ENCODE measurements at regions not wholly inside any gene's neighbourhood (a gene's known extent, or its start where the extent isn't known, plus 50 kb on each side); places are given as distances from the start of the nearest gene placed in this dataset.

GRCh38 chr6:1088492-1089001 is 223.4 kb upstream of the FOXQ1 start:
- DNase-seq (ENCODE audit: low read depth in 2 of 2): no peak

GRCh38 chr6:1087154-1087843 is 224.6 kb upstream of the FOXQ1 start:
- no peak for DNase-seq (ENCODE audit: low read depth in 2 of 2)

- no peak for DNase-seq (ENCODE audit: low read depth in 2 of 2)
Measured at GRCh38 chr6:1086446-1087153, 225.3 kb upstream of the FOXQ1 start.

- DNase-seq (ENCODE audit: low read depth in 2 of 2): no peak
Measured at GRCh38 chr6:1082285-1082935, 229.5 kb upstream of the FOXQ1 start.

GRCh38 chr6:1081551-1082284 is 230.2 kb upstream of the FOXQ1 start:
- no peak for DNase-seq (ENCODE audit: low read depth in 2 of 2)

GRCh38 chr6:1080453-1081337 is 231.2 kb upstream of the FOXQ1 start:
- no peak for DNase-seq (ENCODE audit: low read depth in 2 of 2)

GRCh38 chr6:1079525-1079924 is 232.4 kb upstream of the FOXQ1 start:
- no peak for DNase-seq (ENCODE audit: low read depth in 2 of 2)

- DNase-seq (ENCODE audit: low read depth in 2 of 2): no peak
Measured at GRCh38 chr6:1077478-1078416, 234.2 kb upstream of the FOXQ1 start.

- no peak for DNase-seq (ENCODE audit: low read depth in 2 of 2)
Measured at GRCh38 chr6:1076531-1077459, 235.1 kb upstream of the FOXQ1 start.

GRCh38 chr6:1075880-1076279 is 236.0 kb upstream of the FOXQ1 start:
- no peak for DNase-seq (ENCODE audit: low read depth in 2 of 2)

- no peak for DNase-seq (ENCODE audit: low read depth in 2 of 2)
Measured at GRCh38 chr6:1075444-1075843, 236.5 kb upstream of the FOXQ1 start.

GRCh38 chr6:1070085-1070521 is 241.8 kb upstream of the FOXQ1 start:
- no peak for DNase-seq (ENCODE audit: low read depth in 2 of 2)

- DNase-seq (ENCODE audit: low read depth in 2 of 2): no peak
Measured at GRCh38 chr6:1068905-1069304, 243.0 kb upstream of the FOXQ1 start.

- DNase-seq (ENCODE audit: low read depth in 2 of 2): no peak
Measured at GRCh38 chr6:1068068-1068467, 243.8 kb upstream of the FOXQ1 start.

- DNase-seq (ENCODE audit: low read depth in 2 of 2): no peak
Measured at GRCh38 chr6:1067346-1067745, 244.6 kb upstream of the FOXQ1 start.

- no peak for DNase-seq (ENCODE audit: low read depth in 2 of 2)
Measured at GRCh38 chr6:1066449-1067090, 245.3 kb upstream of the FOXQ1 start.

GRCh38 chr6:1065986-1066385 is 245.9 kb upstream of the FOXQ1 start:
- DNase-seq (ENCODE audit: low read depth in 2 of 2): no peak

- DNase-seq (ENCODE audit: low read depth in 2 of 2): no peak
Measured at GRCh38 chr6:1063671-1064355, 248.1 kb upstream of the FOXQ1 start.
